Bronchial epithelial cell (primary cell): ENCODE measurements at regions not wholly inside any gene's neighbourhood (a gene's known extent, or its start where the extent isn't known, plus 50 kb on each side); places are given as distances from the start of the nearest gene placed in this dataset.

Experiments
- DNase-seq: peaks from one replicate; pipeline ENCODE4 v3.0.0-alpha.2; 2010; ENCODE audit warnings: low read depth
- FAIRE-seq: peaks from 2 replicates; lab custom pipeline; 2011; peaks lifted over from hg19 to GRCh38; lab: Jason Lieb, UNC
- H3K27me3 ChIP-seq: 2 replicates; pipeline ENCODE4 v1.5.1; 2011; ENCODE audit warnings: low read length; ENCODE audit not compliant: control insufficient read depth, insufficient read depth
- H3K36me3 ChIP-seq: 2 replicates; pipeline ENCODE4 v1.5.1; 2011; ENCODE audit warnings: low read length; ENCODE audit not compliant: control insufficient read depth, insufficient read depth
- H3K4me3 ChIP-seq: 2 replicates; pipeline ENCODE4 v1.5.1; 2011; ENCODE audit warnings: mild to moderate bottlenecking, low read depth, low read length, control low read depth
- TF ChIP-seq, protein P1 (sequence below): IDR thresholded peaks from 2 replicates; pipeline ENCODE4 v1.5.1; 2011; ENCODE audit warnings: mild to moderate bottlenecking, moderate library complexity, low read length, control low read depth, inconsistent platforms; ENCODE audit not compliant: insufficient read depth, severe bottlenecking

DNA sequence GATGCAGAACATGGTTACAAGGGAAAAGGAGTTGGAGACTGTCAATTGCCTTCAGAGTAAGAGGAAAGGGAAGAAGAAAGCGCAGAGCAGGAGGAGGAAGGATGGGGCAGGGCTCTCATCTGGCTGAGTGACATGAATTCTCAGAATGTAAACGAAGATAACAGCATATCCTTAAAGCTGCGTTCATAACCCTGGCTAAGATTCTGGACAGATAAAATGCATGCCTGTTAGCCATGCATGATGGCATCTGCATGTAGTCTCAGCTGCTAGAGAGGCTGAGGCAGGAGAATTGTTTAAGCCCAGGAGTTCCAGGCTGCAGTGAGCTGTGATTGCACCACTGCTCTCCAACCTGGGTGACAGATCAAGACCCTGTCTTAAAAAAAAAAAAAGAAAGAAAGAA is 493.5 kb upstream of the PRKX start:
- Histone ChIP-seq H3K36me3 (no peaks in the 10 kb centered on the region), H3K27me3 (no peaks in the 10 kb centered on the region), H3K4me3 (no peak overlapping the region)
- TF ChIP-seq, protein P1, sequence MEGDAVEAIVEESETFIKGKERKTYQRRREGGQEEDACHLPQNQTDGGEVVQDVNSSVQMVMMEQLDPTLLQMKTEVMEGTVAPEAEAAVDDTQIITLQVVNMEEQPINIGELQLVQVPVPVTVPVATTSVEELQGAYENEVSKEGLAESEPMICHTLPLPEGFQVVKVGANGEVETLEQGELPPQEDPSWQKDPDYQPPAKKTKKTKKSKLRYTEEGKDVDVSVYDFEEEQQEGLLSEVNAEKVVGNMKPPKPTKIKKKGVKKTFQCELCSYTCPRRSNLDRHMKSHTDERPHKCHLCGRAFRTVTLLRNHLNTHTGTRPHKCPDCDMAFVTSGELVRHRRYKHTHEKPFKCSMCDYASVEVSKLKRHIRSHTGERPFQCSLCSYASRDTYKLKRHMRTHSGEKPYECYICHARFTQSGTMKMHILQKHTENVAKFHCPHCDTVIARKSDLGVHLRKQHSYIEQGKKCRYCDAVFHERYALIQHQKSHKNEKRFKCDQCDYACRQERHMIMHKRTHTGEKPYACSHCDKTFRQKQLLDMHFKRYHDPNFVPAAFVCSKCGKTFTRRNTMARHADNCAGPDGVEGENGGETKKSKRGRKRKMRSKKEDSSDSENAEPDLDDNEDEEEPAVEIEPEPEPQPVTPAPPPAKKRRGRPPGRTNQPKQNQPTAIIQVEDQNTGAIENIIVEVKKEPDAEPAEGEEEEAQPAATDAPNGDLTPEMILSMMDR: no peak
- FAIRE-seq (no peak), DNase-seq (no peak)

DNA sequence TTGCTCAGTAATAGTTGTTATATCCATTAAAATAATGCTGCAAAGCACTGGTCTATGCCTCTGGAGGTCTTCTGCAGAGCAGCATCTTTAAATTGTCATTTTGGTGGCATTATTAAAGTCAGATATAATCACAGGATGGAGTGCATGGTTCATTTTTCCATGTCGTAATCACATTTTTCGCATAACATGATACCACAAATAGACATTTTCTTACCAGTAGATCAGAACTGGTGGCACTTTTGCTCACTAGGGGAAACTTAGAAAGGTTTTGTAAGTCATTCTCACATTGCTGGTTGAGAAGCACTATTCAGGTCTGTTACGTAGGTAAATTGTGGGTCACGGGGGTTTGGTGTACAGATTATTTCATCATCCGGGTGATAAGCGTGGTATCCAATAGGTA is 484.5 kb upstream of the PRKX start:
- DNase-seq (no peak), FAIRE-seq (no peak)
- no peaks in the 10 kb centered on the region for H3K27me3 ChIP-seq
- H3K36me3 ChIP-seq: no peaks in the 10 kb centered on the region
- H3K4me3 ChIP-seq: no peak overlapping the region
- TF ChIP-seq, protein P1: no peak

DNA sequence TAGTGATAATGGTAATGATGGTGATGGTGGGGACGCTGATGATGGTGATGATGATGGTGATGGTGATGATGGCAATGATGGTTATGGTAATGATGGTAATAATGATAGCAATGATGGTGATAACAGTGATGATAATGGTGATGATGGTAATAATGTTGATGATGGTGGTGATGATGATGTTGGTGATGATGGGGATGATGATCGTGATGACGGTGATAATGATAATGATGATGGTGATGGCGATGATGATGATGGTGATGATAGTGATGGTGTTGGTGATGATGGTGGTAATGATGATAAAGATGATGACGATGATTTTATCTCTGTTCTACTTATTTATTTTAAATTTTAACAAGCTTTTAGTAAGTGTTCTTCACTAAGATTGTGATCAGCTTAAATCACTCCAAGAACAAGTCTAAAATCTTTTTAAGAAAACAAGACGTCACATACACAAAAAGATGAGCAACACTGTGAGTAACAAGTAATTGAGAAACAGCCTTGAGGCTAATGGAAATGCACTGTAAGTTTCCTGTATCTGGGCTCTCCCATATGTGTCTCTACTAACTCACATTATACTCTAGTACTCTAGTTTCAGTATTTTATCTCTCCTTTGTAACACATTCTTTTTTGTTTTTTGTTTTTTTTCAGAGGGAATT is 480.2 kb upstream of the PRKX start:
- TF ChIP-seq, protein P1: no peak
- no peaks in the 10 kb centered on the region for H3K36me3 ChIP-seq
- no peak overlapping the region for H3K4me3 ChIP-seq
- no peaks in the 10 kb centered on the region for H3K27me3 ChIP-seq
- no peak for FAIRE-seq
- DNase-seq: peak; percentile 4

DNA sequence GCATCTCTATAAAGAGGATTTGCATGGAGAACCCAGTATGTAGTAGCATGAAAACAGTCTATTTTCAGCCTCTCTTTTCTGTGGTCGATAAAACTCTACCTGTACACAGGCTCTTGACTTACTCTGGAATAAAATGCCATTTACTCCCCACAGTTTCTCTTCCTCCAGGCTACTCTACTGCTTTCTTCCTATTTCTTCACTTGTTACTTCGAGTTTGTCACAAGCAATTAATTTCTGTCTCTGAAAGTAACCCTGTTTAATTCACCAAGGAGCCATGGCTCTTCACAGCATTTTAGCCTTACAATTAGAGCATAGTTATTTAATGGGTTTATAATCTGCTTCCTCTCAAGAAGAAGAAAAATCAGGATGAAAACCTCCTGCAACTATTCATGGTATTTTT is 472.9 kb upstream of the PRKX start:
- Histone ChIP-seq H3K36me3 (no peaks in the 10 kb centered on the region), H3K4me3 (no peak overlapping the region), H3K27me3 (no peaks in the 10 kb centered on the region)
- TF ChIP-seq, protein P1: no peak
- DNase-seq: no peak
- FAIRE-seq: no peak

DNA sequence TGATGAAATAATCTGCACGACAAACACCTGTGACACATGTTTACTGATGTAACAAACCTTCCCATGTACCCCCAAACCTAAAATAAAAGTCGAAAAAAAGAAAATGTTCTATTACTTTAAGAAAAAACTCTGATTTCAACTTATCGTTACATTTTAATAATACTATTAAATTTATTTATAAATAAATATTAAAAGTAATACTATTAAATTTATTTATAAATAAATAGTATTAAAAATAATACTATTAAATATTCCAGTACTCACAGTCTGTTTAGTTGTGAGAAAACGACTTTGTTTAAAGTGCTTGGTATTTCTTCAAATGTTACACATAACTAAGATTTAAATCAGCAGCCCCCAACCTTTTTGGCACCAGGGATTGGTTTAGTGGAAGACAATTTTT is 471.6 kb upstream of the PRKX start:
- DNase-seq (no peak), FAIRE-seq (no peak)
- no peak overlapping the region for H3K4me3 ChIP-seq
- TF ChIP-seq, protein P1: no peak
- no peaks in the 10 kb centered on the region for H3K27me3 ChIP-seq
- no peaks in the 10 kb centered on the region for H3K36me3 ChIP-seq

DNA sequence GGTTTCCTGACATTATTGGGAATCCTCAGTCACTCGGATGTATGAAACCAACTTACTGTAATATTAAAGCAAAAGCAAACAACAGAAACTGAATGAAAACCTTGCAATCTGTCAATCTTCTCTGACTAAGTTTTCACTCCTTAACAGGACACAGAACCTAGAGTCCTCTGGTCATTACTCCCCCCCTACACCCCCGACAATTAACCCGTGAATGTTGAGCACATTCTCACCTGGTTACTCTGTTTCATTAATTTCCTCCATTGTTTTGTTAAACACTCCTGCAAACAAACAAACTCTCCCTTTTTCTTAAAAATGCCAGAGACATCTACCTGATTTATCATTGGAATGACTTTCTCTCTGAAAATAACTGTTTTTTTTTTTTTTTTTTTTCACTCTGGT is 469.0 kb upstream of the PRKX start:
- Histone ChIP-seq H3K4me3 (no peak overlapping the region), H3K27me3 (no peaks in the 10 kb centered on the region), H3K36me3 (no peaks in the 10 kb centered on the region)
- TF ChIP-seq, protein P1: no peak
- FAIRE-seq (no peak), DNase-seq (no peak)
